HEK293T (cell line): ENCODE measurements at regions not wholly inside any gene's neighbourhood (a gene's known extent, or its start where the extent isn't known, plus 50 kb on each side); places are given as distances from the start of the nearest gene placed in this dataset.
"Not testable (repeated sequence)": the region's sequence is repeated elsewhere in the genome, so short reads cannot be mapped to it uniquely, and the experiment has no call there.

ENCODE experiments used
- CTCF ChIA-PET: fragments of 350-600 bp; formaldehyde crosslinking; extraction: SDS; loops from one replicate; lab custom pipeline; 2021; ENCODE audit warnings: antibody characterized with exemption, inconsistent platforms; lab: Yijun Ruan, JAX
- POLR2A ChIA-PET: fragments of 350-600 bp; formaldehyde crosslinking; extraction: SDS; loops from one replicate; lab custom pipeline; 2020; ENCODE audit warnings: antibody characterized with exemption, inconsistent platforms; lab: Yijun Ruan, JAX
- DNase-seq: peaks from one replicate; pipeline ENCODE4 v3.0.0; 2012; ENCODE audit warnings: mixed read lengths; ENCODE audit errors: extremely low spot score
- ARNT ChIP-seq: fragments of 450-650 bp; IDR thresholded peaks from 2 replicates; pipeline ENCODE4 v1.6.1; 2017; ENCODE audit warnings: mild to moderate bottlenecking
- BHLHE40 ChIP-seq: fragments of 450-650 bp; IDR thresholded peaks from 2 replicates; pipeline ENCODE4 v1.6.1; 2016; ENCODE audit warnings: mild to moderate bottlenecking, moderate library complexity, borderline replicate concordance
- CTBP1 ChIP-seq: fragments of 450-650 bp; IDR thresholded peaks from 2 replicates; pipeline ENCODE4 v1.6.1; 2016; ENCODE audit warnings: borderline replicate concordance
- ELF4 ChIP-seq: fragments of 450-650 bp; IDR thresholded peaks from 2 replicates; pipeline ENCODE4 v1.6.1; 2017; ENCODE audit warnings: antibody characterized with exemption
- FOXA1 ChIP-seq: fragments of 450-650 bp; IDR thresholded peaks from 2 replicates; pipeline ENCODE4 v1.6.1; 2016; ENCODE audit warnings: mild to moderate bottlenecking
- FOXK2 ChIP-seq: fragments of 450-650 bp; IDR thresholded peaks from 2 replicates; pipeline ENCODE4 v1.6.1; 2016; ENCODE audit warnings: mild to moderate bottlenecking
- FOXM1 ChIP-seq: fragments of 450-650 bp; IDR thresholded peaks from 2 replicates; pipeline ENCODE4 v1.6.1; 2017; ENCODE audit warnings: mild to moderate bottlenecking, borderline replicate concordance
- HDGF ChIP-seq: fragments of 450-650 bp; IDR thresholded peaks from 2 replicates; pipeline ENCODE4 v1.6.1; 2017; ENCODE audit warnings: antibody characterized with exemption, borderline replicate concordance
- L3MBTL2 ChIP-seq: fragments of 450-650 bp; conservative IDR thresholded peaks from 2 replicates; pipeline ENCODE4 v1.6.1; 2016; ENCODE audit warnings: mild to moderate bottlenecking
- LEF1 ChIP-seq: fragments of 450-650 bp; IDR thresholded peaks from 2 replicates; pipeline ENCODE4 v1.6.1; 2017; ENCODE audit warnings: mild to moderate bottlenecking, borderline replicate concordance
- NFRKB ChIP-seq: fragments of 450-650 bp; IDR thresholded peaks from 2 replicates; pipeline ENCODE4 v1.6.1; 2016; ENCODE audit warnings: mild to moderate bottlenecking, moderate library complexity
- SP1 ChIP-seq: fragments of 450-650 bp; IDR thresholded peaks from 2 replicates; pipeline ENCODE4 v1.6.1; 2017
- SUZ12 ChIP-seq: fragments of 450-650 bp; IDR thresholded peaks from 2 replicates; pipeline ENCODE4 v1.6.1; 2016; ENCODE audit warnings: mild to moderate bottlenecking
- TARDBP ChIP-seq: fragments of 450-650 bp; IDR thresholded peaks from 2 replicates; pipeline ENCODE4 v1.6.1; 2016
- ZNF384 ChIP-seq: fragments of 450-650 bp; IDR thresholded peaks from 2 replicates; pipeline ENCODE4 v1.6.1; 2016
- TF ChIP-seq, protein P1 (sequence below): fragments of 450-650 bp; IDR thresholded peaks from 2 replicates; pipeline ENCODE4 v1.6.1; 2016

DNA sequence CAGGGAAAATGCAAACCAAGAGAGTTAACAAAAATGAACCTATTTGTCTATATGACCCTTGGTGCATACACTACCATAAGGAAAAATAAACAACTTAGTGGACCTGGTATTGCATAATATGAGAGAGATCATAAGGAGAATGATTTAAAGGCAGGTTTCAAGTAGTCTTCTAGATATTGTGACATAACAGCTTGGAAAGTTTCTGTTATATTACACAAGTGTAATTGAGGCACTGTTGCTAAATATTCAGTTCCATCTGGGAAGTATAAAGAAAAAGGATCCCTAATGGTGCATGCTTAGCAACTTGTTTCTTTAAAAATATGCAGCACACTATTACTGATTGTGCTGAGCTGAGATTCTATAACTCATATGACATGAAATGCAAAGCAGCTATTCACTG is 252.2 kb upstream of the SPHKAP start:
- ChIA-PET CTCF (no interaction called here), POLR2A (no interaction called here)
- TF ChIP-seq, protein P1, sequence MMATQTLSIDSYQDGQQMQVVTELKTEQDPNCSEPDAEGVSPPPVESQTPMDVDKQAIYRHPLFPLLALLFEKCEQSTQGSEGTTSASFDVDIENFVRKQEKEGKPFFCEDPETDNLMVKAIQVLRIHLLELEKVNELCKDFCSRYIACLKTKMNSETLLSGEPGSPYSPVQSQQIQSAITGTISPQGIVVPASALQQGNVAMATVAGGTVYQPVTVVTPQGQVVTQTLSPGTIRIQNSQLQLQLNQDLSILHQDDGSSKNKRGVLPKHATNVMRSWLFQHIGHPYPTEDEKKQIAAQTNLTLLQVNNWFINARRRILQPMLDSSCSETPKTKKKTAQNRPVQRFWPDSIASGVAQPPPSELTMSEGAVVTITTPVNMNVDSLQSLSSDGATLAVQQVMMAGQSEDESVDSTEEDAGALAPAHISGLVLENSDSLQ, result no peak
- TF ChIP-seq TARDBP (no peak), BHLHE40 (no peak), NFRKB (no peak), SP1 (no peak), FOXK2 (no peak), CTBP1 (no peak), FOXM1 (no peak), HDGF (no peak), SUZ12 (no peak), ZNF384 (no peak), ELF4 (no peak), L3MBTL2 (no peak), FOXA1 (no peak), ARNT (no peak), LEF1 (no peak)
- DNase-seq, result no peak

DNA sequence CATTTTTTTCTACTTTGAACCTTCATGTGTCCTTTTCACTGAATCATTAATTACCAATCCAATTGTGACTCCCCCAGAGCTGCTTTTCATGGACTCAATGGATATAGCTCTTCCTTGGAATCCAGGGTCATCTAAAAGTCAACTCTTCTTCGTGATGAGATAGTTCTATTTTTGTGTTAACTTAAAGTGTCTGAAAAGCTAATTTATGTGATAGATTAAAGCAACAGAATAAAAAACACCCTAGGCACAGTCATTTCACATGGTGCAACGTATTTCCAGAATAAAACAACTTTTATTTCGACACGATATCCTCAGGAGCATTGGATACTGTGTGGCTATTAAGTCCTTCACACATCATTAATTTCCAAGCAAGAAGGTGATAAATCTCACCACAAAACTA is 250.6 kb upstream of the SPHKAP start:
- CTCF ChIA-PET, result no interaction called here
- DNase-seq, result no peak
- POLR2A ChIA-PET, result no interaction called here
- TF ChIP-seq ZNF384 (no peak), ELF4 (no peak), L3MBTL2 (no peak), ARNT (no peak), TARDBP (no peak)

DNA sequence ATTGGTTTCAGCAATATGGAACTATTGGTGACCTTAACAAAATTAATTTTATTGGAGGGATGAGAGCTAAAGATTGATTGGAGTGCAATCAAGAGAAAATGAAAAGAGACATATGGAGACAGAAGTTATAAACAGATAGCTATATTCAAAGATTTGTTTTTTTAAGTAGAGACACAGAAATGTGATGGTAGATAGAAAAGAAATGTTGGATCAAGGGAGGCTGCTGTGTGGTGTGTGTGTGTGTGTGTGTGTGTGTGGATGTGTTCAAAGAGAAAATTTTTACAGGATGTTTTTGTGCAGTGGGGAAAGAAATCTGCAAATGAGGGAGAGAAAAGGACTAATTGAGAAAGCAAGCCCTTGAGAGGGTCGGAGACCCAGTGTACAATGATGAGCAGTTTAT is 249.5 kb upstream of the SPHKAP start:
- DNase-seq, result no peak
- ChIA-PET POLR2A (no interaction called here), CTCF (no interaction called here)
- no peak for TF ChIP-seq TARDBP
- TF ChIP-seq HDGF, result no peak
- TF ChIP-seq ELF4, result no peak
- no peak for TF ChIP-seq BHLHE40
- no peak for TF ChIP-seq L3MBTL2
- no peak for TF ChIP-seq FOXK2
- no peak for TF ChIP-seq SP1
- no peak for TF ChIP-seq ZNF384

DNA sequence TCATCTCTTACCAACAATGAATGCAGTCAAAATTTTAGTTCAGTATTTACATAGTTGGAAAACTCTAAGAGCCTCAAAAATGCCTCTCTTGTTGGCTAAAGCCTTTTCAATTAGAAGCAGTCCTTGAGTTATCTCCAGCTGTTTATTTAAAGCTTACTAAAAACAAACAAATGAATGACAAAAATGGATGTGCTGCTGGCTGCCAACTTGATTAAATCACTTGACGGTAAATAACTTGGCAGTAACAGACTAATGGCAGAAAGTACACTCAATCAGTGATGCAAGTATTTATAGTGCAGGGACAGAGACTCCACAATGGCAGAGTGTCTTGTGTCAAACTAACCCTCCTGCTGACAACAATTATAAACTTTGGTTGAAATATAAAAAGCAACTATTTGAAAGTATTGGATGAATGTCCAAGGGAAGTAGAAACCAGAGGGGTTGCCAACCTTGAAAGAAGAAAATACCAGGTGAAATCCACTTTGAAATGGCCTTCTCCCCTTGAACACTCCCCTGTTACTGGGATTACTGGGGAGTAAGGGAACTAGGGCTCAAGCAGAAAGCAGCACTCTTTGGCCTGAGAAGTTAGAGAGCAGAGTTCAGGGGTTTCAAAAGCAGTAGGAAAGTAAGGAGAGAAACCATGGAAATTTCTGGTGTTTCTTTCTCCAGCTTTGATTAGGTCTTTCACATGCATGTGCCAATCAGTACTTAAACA is 245.2 kb upstream of the SPHKAP start:
- no peak for DNase-seq
- CTCF ChIA-PET, result no interaction called here
- POLR2A ChIA-PET, result no interaction called here
- TF ChIP-seq FOXK2 (no peak), FOXA1 (no peak), SUZ12 (no peak), SP1 (no peak), ARNT (no peak), NFRKB (no peak), LEF1 (no peak), ZNF384 (no peak), FOXM1 (no peak), HDGF (no peak), ELF4 (no peak), CTBP1 (no peak)
- TF ChIP-seq, protein P1, result no peak

DNA sequence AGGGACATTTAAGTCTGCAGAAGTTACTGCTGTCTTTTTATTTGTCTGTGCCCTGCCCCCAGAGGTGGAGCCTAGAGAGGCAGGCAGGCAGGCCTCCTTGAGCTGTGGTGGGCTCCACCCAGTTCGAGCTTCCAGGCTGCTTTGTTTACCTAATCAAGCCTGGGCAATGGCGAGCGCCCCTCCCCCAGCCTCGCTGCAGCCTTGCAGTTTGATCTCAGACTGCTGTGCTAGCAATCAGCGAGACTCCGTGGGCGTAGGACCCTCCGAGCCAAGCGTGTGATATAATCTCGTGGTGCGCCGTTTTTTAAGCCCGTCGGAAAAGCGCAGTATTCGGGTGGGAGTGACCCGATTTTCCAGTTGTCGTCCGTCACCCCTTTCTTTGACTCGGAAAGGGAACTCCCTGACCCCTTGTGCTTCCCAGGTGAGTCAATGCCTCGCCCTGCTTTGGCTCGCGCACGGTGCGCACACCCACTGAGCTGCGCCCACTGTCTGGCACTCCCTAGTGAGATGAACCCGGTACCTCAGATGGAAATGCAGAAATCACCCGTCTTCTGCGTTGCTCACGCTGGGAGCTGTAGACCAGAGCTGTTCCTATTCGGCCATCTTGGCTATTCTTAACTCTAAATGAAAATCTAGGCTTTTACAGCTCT is 244.0 kb upstream of the SPHKAP start:
- CTCF ChIA-PET, POLR2A ChIA-PET, DNase-seq: not testable (repeated sequence)

DNA sequence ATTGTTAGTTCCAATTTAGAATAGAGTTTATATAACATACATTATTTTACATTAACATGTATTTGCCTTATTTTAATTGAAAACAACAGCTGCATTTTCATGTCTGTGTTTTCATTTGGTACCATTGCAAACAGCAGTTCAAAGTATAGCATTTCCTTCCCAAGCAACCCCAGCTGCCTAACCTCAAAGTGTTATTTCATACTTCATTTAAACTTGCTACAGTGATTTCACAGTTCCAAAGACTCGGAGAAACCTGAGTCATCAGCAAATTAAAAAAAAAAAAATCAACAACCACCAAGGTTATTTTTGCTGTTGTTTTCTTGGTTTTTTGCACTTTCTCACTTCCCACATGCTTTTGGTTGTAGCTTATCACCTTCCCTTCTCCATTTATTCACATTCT is 236.5 kb upstream of the SPHKAP start:
- CTCF ChIA-PET, result no interaction called here
- POLR2A ChIA-PET, result no interaction called here
- DNase-seq, result no peak
- TF ChIP-seq SUZ12 (no peak), FOXM1 (no peak), HDGF (no peak), SP1 (no peak), ELF4 (no peak), FOXK2 (no peak), NFRKB (no peak), BHLHE40 (no peak), TARDBP (no peak)

DNA sequence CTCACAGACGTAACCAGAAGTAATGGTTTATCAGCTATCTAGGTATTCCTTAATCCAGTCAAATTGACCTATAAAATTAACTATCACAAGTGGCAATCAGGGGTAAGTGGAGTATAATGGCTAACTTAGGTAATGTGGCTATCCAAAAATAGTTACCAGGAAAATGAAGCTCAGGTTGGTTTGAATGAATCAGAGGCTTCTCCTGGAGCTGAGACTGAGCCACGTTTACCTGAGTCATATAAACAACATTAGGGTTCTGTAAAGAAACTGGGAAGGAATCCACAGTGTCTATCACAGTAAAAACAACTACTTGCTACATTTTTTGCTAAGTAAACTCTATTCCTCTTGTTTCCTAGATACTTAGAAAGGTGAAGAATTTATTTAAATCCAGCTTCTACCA is 236.0 kb upstream of the SPHKAP start:
- TF ChIP-seq TARDBP (no peak), LEF1 (no peak), FOXK2 (no peak), NFRKB (no peak), FOXM1 (no peak), L3MBTL2 (no peak), HDGF (no peak), FOXA1 (no peak), SUZ12 (no peak), SP1 (no peak), ARNT (no peak), CTBP1 (no peak), ELF4 (no peak), BHLHE40 (no peak)
- TF ChIP-seq, protein P1, result no peak
- DNase-seq, result no peak
- ChIA-PET POLR2A (no interaction called here), CTCF (no interaction called here)
